ENCODE measurements at regions not wholly inside any gene's neighbourhood (a gene's known extent, or its start where the extent isn't known, plus 50 kb on each side); places are given as distances from the start of the nearest gene placed in this dataset.
A peak's percentile ranks its signal among the peaks of the same experiment; 100 is the strongest.

- no peaks in the 10 kb centered on the region for H4K20me1 ChIP-seq (ENCODE audit: low read length)
- H3K36me3 ChIP-seq (ENCODE audit: low read depth, low read length): no peaks in the 10 kb centered on the region
- no peaks in the 10 kb centered on the region for H3K27me3 ChIP-seq (ENCODE audit: low read length)
- no peaks in the 10 kb centered on the region for H3F3A ChIP-seq (ENCODE audit: low read length, unreplicated experiment)
- H3K79me2 ChIP-seq (ENCODE audit: low read length): no peaks in the 10 kb centered on the region
- ChIA-PET CTCF (no interaction called here), POLR2A (ENCODE audit: unreplicated experiment) (no interaction called here)
- H2AFZ ChIP-seq (ENCODE audit: low read length): no peak overlapping the region
- no TSS peak for BruUV-seq (replicated peaks)
- H3K4me2 ChIP-seq (ENCODE audit: low read length): no peak overlapping the region
- no peak for ATAC-seq
- TF ChIP-seq EZH2 (IDR thresholded peaks at IDR 0.05; ENCODE audit: low read length, unreplicated experiment): no peak
- TF ChIP-seq EZH2phosphoT487 (IDR thresholded peaks at IDR 0.05; ENCODE audit: borderline replicate concordance, low read length): no peak
- no peak for TF ChIP-seq CTCF (conservative IDR thresholded peaks at IDR 0.05; ENCODE audit: low read depth, low read length)
- H3K9me2 ChIP-seq (replicated peaks; ENCODE audit: low read length): no peaks in the 10 kb centered on the region
- no peaks in the 10 kb centered on the region for H3K4me1 ChIP-seq (ENCODE audit: insufficient read depth, low read length)
- no peak overlapping the region for H3K27ac ChIP-seq (ENCODE audit: low read length)
- intact Hi-C loops (cut with micrococcal nuclease): loop anchor here (5.0 kb wide), 1 partner anchor 92 kb away; no protein-coding TSS in a partner anchor
- H3K9me3 ChIP-seq (ENCODE audit: low read length): no peaks in the 10 kb centered on the region
- H3K9ac ChIP-seq (ENCODE audit: low read length): no peak overlapping the region
- H3K4me3 ChIP-seq (ENCODE audit: low read length): no peak overlapping the region
- DNase-seq: no peak
Measured at GRCh38 chr18:8478968-8479370, 130.3 kb upstream of the RAB12 start.

GRCh38 chr18:8479789-8480188 is 129.4 kb upstream of the RAB12 start:
- H3K27ac ChIP-seq (ENCODE audit: low read length): no peak overlapping the region
- H3K4me1 ChIP-seq (ENCODE audit: insufficient read depth, low read length): no peaks in the 10 kb centered on the region
- H3K36me3 ChIP-seq (ENCODE audit: low read depth, low read length): no peaks in the 10 kb centered on the region
- no TSS peak for BruUV-seq (replicated peaks)
- CTCF ChIA-PET: interaction anchor here (1.7 to 2.1 kb wide), 2 partner anchors 690 to 1207 kb away, joined by 11 to 14 read pairs; no protein-coding TSS in a partner anchor
- no peaks in the 10 kb centered on the region for H3F3A ChIP-seq (ENCODE audit: low read length, unreplicated experiment)
- H3K4me2 ChIP-seq (ENCODE audit: low read length): no peak overlapping the region
- H4K20me1 ChIP-seq (ENCODE audit: low read length): no peaks in the 10 kb centered on the region
- POLR2A ChIA-PET (ENCODE audit: unreplicated experiment): no interaction called here
- 0 out of 2 replicates have a peak overlapping the region, but pooled peaks have one; percentile 77 for H2AFZ ChIP-seq (ENCODE audit: low read length)
- intact Hi-C loops (cut with micrococcal nuclease): loop anchor here (1.0 to 10.0 kb wide), 7 partner anchors 92 to 1258 kb away; no protein-coding TSS in a partner anchor
- H3K9me3 ChIP-seq (ENCODE audit: low read length): no peaks in the 10 kb centered on the region
- H3K9ac ChIP-seq (ENCODE audit: low read length): no peak overlapping the region
- H3K4me3 ChIP-seq (ENCODE audit: low read length): no peak overlapping the region
- H3K79me2 ChIP-seq (ENCODE audit: low read length): no peaks in the 10 kb centered on the region
- no peaks in the 10 kb centered on the region for H3K27me3 ChIP-seq (ENCODE audit: low read length)
- DNase-seq: no peak
- TF ChIP-seq CTCF (conservative IDR thresholded peaks at IDR 0.05; ENCODE audit: low read depth, low read length) (no peak), EZH2 (IDR thresholded peaks at IDR 0.05; ENCODE audit: low read length, unreplicated experiment) (no peak), EZH2phosphoT487 (IDR thresholded peaks at IDR 0.05; ENCODE audit: borderline replicate concordance, low read length) (no peak)
- no peaks in the 10 kb centered on the region for H3K9me2 ChIP-seq (replicated peaks; ENCODE audit: low read length)
- ATAC-seq: no peak

GRCh38 chr18:8480506-8481328 is 128.5 kb upstream of the RAB12 start:
- Histone ChIP-seq H3K4me2 (ENCODE audit: low read length) (peak overlapping the region; percentile 21; the same call in 1 of the 2 replicates), H3K27ac (ENCODE audit: low read length) (no peak overlapping the region), H3K4me1 (ENCODE audit: insufficient read depth, low read length) (no peaks in the 10 kb centered on the region), H3F3A (ENCODE audit: low read length, unreplicated experiment) (no peaks in the 10 kb centered on the region), H3K4me3 (ENCODE audit: low read length) (no peak overlapping the region), H3K27me3 (ENCODE audit: low read length) (no peaks in the 10 kb centered on the region), H3K79me2 (ENCODE audit: low read length) (no peaks in the 10 kb centered on the region), H3K9me3 (ENCODE audit: low read length) (no peaks in the 10 kb centered on the region), H3K9ac (ENCODE audit: low read length) (no peak overlapping the region), H3K36me3 (ENCODE audit: low read depth, low read length) (no peaks in the 10 kb centered on the region), H2AFZ (ENCODE audit: low read length) (peak overlapping the region; percentile 77), H3K9me2 (replicated peaks; ENCODE audit: low read length) (no peaks in the 10 kb centered on the region), H4K20me1 (ENCODE audit: low read length) (no peaks in the 10 kb centered on the region)
- peak; percentile 91 for ATAC-seq
- ChIA-PET POLR2A (ENCODE audit: unreplicated experiment) (no interaction called here), CTCF (interaction anchor here (0.7 to 2.1 kb wide), 5 partner anchors 27 to 1208 kb away, joined by 3 to 14 read pairs (median 3); no protein-coding TSS in a partner anchor)
- TF ChIP-seq EZH2 (IDR thresholded peaks at IDR 0.05; ENCODE audit: low read length, unreplicated experiment) (no peak), CTCF (conservative IDR thresholded peaks at IDR 0.05; ENCODE audit: low read depth, low read length) (peak; percentile 88)
- peak; percentile 81 for DNase-seq
- no TSS peak for BruUV-seq (replicated peaks)
- intact Hi-C loops (cut with micrococcal nuclease): loop anchor here (1.0 to 10.0 kb wide), 6 partner anchors 366 to 1259 kb away; no protein-coding TSS in a partner anchor
